Activated T-helper 1 cell treated with Interleukin-2 at 50 U/mL for 16 hours (primary cell): ENCODE measurements at regions not wholly inside any gene's neighbourhood (a gene's known extent, or its start where the extent isn't known, plus 50 kb on each side); places are given as distances from the start of the nearest gene placed in this dataset.

Experiments
- DNase-seq: peaks from one replicate; pipeline ENCODE4 v3.0.0-alpha.2; 2020; ENCODE audit warnings: low read depth

DNA sequence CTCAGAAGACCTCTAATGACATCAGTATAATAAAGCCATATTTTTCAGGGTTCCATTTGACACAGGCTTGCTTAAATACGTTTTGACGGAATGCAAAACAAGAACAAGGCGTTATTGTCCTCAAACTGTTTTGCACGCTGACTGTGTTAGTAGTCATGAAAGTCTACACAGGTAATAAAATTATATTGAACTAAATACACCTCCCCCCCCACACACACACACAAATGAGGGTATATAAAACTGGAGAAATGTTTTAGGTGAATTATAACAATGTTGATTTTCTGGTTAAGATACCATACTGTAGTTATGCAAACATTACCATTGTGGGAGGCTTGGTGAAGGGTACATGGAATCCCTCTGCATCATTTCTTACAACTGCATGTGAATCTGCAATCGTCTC, 257.1 kb upstream of the ARRDC4 start:
- no peak for DNase-seq

DNA sequence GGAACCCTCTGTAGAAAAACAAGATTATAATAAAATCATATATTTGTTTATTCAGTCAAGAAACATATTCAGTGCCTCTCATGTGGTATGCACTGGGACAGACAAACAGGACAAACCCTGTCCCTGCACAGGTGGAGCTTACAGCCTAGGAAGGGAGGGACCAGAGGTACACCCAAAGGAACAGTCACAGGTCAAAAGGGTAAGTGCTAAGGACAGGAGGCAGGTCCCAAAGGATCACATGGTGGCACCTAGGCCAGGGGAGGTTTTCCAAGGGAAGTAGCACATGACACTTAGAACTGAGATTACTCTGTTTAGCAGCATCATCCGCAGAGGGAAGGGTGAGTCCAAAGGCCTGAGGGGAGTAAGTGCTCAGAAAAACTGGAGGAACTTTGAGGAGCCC, 254.4 kb upstream of the ARRDC4 start:
- DNase-seq: no peak

DNA sequence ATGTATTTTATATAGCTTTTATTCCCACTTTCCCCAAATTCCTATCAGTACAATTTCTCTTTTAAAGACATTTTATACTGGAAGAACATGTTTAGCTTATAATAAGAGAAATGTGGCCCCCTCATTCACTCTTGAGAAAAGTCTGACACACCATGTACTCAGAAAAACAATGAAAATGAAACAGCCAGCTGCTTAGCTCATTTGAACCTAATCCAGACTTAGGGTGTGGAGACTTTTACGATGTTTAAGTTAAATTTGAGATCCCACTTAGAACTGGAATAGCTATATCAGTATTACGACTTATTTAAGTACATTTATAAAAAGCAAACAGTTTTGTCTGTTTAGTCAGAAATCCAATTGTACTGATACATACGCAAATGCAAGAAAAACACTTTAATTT, 252.3 kb upstream of the ARRDC4 start:
- DNase-seq: no peak

DNA sequence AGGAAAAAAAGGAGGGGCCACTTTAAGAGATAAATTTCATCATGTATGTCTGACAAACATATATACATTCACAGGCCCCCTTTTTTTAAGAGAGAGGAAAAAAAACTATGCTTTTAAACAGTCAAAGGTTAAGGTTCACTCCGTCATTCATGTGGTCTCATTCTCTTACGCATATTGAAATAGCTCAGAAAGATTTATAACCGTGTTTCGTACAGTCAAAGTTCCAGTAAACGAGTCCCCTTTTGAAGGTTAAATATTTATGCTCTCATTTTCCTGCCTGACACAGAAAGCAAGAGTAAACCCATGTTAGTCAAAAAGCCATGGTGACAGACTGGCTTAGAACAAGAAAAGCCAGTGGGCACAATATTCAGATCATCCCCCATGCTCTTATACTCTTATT, 248.0 kb upstream of the ARRDC4 start:
- no peak for DNase-seq

DNA sequence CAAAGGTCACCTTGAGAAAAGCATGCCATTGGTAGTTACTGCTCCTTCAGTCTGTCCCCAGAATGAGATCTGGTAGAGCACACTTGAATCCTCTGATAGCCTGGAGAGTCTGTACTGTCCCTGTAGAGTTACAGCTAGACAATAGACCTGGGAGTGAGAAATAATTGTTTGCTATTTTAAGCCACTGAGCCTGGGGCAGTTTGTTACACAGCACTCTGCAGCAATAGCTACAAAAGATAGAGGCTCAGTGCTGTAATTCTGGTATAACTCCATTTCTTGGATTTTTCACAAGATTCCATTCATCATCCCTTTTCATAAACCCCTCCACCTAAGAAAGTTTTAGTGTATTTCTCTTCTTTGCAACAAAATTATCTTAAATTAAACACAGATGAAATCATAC, 242.7 kb upstream of the ARRDC4 start:
- no peak for DNase-seq

DNA sequence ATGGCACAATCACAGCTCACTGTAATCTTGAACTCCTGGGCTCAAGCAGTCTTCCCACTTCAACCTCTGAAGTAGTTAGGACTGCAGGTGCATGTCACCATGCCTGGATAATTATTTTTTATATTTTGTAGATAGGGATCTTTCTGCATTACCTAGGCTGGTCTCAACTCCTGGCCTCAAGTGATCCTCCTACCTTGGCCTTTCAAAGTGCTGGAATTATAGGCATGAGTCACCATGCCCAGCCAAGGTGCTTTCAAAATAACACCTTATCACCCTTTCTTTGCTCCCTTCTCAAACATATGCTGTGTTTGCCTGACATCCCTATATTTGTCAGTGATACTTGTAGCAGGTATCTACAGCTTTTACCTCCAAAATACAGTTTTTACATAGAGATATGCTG, 242.0 kb upstream of the ARRDC4 start:
- DNase-seq: no peak

DNA sequence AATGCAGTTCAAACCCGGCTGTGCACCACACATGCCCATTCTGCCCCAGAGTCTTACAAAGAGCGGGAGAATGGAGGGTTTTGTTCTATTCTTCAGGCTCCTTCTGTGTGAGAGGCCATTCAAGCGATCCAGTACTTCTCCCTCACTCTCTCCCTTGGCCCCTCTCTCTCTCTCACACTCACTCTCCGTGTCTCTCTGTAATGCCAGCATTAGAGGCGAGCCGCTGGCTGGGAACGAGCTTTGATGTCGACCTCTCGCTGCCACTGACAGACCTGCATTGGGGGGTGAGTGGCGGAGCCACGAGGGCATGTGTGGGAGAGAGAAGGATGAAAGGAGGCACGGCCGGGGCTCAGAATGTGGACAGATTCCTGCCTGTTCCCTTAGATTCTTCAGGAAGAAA, 231.7 kb upstream of the ARRDC4 start:
- no peak for DNase-seq

DNA sequence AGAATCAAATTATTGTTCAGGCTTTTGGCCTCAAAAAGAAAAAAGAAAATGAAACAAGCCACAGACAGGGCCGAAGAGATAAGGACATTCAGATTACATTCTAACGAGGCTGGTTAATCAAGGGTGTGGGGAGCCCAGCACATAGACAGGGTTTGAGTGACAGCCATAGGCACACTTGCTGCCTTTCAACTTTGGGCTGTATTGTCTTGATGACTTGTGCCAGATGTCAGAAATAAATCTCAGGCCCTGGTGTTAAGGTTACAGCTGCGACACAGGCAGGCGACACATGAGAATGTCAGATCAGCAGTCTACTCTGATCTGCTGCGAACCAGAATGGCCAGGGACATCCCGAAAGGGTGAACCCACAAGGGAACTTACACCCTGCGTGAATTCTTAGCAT, 231.2 kb upstream of the ARRDC4 start:
- no peak for DNase-seq

DNA sequence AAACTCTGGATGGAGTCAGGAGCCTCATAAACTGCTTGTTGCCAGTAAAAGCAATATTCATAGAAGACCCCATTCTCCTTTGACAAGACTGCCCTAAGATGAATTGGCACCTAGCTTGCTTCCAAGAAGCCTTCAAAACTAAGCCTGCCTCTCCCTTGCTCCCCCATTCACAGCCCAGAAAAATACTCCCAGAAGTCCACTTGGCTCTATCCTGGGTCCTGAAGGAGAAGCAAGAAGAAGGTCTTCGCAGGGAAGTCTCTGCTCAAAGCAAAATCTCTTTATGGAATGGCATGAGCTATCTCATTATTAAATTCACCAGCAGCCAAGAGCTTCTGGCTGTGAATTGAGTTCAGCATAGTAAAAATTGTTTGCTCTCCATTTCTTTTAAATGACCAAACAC, 230.2 kb upstream of the ARRDC4 start:
- DNase-seq: no peak

DNA sequence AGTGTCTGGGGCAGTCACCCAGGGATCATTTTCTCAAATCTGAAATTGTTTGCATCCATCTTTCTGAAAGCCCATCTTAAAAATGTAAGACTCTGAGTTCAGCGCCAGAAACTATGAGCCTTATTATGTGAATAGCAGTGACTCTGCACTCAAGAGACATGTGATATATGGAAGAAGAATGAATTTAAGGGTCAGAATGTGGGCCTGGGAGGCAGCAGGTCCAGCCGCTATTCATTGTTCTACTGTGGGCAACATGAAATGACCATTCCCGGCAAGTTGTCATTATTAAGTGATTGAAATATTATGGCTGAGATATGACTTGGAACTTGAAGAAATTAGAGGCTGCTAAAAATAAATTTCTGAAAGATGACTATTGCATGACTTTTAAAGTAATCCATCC, 228.6 kb upstream of the ARRDC4 start:
- no peak for DNase-seq

DNA sequence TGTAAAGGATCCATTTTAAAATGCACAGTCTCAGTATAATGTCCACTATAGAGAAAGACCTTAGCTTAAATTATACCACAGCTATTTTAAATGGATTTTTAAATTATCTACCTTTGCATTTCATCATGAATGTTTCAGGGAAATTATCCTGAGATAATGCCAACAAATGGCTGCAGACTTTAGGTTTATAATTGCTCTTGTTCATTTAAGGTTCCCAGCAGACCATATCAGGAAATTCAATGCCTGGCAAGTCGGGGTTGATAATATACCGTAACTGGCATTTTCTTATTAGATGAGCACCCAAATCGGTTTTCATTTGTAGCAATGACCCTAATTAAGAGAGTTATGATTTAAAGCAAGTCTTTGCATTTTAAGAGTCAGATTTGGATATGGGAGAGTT, 227.1 kb upstream of the ARRDC4 start:
- no peak for DNase-seq

DNA sequence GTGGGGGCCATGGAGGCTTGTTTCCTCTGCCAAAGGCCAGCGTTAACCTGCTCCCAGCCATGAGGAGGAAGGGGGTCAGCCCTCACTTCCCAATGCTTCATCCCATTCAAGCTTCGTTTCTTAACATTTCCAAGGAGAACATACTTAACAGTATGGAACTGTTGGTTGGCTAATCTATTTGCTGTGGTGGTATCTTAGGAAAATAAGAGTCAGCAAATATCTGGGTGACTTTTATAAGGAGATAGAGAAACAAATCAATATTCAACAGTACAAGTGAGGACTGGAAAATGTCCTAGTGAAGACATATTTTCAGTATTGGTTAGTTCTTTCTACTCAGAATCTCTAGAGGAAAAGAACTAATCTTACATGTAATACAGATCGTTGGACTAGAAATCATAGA, 223.8 kb upstream of the ARRDC4 start:
- no peak for DNase-seq

DNA sequence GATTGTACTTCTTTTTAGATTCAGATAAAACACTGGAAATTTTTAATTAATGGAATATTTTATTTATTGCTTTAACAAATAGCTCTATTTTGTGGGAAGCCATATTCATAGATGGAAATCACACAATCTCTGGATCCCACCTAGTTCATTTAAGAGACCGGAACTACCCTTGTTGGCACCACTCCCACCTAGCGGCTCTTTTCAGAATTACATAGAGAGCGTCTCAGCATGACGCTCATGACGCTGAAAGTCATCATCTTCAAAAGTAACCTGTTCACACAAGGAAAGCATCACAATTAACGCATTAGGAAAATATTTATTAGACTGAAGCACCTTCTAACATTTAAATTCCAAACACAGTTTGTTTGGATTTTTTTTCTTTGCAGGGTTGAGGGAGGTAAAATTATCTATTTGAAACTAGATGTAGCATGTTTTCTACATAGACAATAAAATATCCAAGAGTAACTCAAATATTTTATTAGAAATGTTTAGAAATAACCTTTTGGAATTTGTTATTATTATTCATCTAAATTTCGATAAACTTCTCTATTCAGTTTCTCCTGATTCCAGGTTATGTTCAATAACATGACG, 214.9 kb upstream of the ARRDC4 start:
- DNase-seq: no peak

DNA sequence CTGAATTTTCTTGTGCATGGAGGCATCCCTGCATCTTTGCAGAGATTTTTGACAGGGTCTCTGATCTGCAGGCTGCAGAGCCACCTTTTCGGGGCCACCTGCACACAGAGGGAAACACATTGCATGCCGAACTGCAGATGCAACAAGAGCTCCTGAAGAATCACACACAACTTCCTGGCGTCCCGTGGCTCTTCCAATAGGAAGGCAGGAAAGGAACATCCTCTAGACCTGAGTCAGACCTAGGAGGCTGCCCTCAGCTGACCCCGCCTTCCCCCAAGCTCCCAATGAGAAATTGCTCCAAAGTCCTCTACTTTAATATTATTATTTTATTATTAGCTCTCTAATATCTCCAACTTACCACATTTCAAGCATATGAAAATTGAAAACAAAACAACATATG, 213.2 kb upstream of the ARRDC4 start:
- DNase-seq: no peak

DNA sequence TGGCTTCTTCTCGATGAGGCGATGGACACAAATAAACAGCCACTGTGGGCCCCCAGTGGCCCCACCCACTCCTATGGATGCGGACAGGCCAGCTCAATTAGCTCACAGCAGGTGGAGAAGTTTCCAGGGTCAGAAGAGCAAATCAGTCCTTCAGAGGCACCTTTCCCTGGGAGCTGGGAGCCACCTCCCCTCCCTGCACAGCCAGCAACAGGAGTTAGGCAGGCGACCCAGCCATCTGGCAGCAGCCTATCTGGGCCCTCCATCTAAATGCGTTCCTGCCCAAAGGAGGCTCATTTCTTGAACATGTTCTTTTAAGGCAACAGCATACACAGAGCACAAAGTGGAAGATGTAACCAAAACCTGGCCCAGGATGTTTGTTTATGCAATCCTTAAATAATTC, 211.9 kb upstream of the ARRDC4 start:
- DNase-seq: no peak

DNA sequence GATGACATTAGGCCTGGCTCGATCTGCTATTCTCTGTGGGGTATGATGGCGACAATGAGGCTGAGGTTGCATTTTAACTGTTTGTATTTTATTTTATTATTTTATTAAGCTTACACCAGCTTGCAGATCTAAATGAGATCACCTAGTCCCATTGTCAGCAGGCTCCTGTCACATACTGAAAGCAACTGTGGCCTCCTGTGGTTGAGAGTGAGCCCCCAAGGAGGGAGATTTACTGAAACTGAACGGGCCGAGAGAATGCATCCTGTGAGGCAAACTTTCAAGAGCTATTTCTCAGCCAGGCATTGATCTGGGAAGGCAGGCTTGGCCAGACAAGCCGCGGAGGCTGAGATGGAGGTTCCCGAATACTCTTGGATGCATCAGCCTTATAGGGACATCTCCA, 210.4 kb upstream of the ARRDC4 start:
- DNase-seq: no peak

DNA sequence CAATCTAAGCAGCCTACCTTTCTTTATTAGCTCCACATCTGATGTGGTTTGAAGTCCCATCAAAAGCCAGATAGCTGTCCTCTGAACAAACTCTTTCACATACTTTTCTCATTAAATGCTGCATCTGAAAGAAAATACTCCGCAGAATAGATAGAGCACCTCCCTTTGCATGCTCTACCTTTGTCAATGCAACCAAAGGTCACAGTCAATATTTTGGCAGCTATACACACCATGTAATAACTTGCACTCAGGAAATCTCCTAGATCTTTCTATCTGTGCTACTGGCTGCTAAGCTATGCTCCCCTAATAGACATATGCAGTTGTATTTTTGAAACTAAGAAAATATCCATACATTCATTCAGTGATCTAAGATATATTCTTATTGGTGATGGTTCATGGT, 204.8 kb upstream of the ARRDC4 start:
- DNase-seq: no peak

DNA sequence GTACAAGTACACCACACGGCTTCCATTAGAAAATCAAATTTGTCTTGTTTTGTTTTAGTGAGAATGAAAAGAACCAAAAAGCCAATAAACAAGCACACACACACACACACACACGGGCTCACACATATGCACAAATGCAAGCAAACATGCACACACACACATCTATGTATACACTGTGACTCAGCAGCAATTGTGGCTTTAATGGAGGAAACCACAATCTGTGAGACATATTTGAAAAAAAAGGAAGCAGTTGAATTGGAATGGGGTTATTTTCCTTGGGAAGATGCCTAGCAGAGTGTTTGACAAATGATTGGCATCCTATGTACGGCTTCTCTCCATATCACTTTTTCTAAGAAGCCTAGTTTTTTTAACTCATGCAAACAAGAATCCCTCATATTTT, 201.1 kb upstream of the ARRDC4 start:
- no peak for DNase-seq

DNA sequence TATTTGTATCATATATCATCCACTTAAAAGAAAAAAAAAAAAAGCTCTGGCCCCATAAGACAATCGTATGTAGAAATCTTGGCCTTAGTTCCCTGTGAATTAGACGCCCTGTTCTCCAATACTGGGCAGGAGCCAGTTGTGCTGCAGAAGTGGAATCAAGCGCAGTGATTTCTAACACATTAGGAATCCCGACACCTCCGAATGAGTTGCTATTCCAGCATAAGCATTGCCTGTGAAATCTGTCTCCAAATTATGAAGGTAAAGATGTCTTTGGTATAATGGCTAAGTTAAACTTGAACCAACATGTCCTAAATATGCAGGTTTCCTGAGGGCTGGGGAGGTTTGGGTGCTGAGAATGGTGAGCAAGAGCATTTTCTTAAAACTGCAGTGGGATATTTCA, 199.4 kb upstream of the ARRDC4 start:
- no peak for DNase-seq

DNA sequence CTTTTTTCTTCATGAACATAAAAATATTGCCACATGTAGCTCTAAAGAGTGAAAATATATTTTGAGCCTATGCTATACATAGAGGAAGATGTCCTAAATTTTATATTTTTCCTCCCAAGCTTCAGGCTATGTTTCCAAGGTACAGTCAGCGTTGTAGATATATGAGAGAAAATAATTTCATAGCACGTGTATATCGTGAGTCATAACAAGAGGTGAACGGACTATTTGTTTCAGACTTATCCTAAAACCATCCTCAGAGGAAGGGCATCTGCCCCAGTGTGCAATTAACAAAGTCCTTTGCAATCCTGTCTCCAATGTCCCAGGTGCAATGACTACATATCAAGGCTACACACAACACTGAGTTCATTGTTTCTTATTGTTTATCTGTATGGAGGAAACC, 177.3 kb upstream of the ARRDC4 start:
- DNase-seq: no peak

DNA sequence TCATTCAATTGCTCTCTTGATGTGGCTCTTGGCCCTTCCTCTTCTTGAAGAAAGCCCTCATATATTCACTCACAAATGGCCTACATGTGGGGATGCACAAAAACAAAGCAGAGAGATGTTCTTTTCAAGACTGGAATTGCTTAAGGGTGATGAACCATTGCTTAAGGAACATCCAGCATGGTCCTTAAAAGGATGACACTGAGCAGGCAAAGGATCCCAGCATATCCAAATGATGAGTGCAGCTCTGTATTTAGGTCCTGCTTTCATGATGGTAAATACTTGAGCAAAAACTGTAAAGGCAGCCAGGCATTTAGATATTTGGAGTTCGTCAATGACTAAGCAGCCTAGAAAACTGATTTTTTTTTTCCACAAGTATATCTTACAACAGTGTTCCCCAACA, 173.8 kb upstream of the ARRDC4 start:
- no peak for DNase-seq

DNA sequence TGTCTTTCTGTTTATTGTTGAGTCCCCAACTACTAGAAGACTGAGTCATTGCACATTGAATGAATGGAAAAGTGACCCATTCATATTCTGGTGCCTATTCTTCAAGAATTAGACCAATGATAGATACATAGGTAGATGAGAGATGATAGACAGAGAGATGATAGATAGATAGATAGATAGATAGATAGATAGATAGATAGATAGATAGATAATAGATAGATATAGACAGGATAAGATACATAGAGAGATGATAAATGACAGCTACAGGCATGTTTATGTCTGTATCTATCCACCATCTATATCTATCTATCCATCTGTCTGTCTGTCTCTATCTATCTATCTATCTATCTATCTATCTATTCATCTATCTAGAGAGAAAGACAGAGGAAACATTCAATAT, 170.3 kb upstream of the ARRDC4 start:
- no peak for DNase-seq

DNA sequence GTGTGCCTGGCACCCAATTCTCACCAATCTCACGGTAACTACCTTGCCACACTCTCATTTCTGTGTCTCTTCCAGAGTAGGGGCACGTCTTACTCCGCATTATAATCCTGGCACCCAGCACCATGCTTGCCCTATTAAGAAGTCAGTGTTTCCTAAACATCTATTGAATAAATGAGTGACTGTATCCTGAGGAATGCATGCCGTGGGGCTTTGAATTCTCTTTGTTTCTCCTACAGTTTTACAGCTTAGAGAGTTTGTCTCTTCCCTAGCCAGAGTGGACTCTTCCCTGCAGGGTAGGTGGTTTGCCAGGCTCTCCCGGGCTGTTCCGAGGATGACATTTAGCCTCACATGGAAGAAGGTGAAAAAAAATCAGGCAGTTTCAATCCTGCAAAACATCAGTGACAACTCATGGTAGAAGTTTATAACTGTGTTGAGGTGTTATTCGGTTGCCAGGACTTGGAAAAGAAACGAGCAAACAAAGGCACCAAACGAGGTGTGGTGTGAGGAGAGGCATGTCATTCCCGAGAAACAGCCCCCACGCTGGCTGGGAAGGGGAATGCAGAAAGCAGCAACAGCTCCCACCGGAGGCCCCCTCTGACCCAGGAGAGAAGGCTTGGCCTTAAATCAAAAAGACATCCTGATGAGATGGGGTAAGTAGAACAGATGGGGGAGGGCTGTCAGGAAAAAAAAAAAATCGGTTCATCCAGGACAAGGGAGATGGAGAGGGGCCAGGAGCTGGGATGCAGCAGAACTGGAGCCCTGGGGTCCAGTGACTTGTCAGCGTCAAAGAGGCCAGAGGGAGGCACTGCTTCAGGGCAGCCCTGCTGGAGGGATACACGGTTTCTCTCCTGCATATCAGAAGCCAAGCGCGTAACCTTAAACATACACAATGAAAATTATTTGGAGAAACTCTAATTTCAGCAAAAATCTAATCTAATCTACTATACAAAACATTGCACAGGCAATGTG, 168.4 kb upstream of the ARRDC4 start:
- DNase-seq: no peak

DNA sequence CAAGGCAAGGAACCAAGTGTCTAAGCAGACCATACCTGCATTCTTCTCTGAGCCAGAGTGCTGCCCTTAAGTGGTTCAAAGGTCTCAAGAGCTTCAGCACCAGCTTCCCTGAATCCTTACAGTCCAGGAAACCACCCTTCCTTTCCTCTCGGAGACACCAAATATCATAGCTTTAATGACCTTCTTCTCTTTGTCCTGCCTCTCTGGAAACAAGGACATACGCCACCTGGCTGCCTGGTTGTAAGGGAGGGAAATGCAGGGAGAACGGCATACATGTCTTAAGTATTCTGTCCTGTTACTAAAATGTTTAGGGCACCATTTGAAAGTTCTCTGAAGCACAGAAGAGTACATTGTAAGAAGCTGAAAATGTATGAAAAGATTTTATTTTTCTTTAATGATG, 155.6 kb upstream of the ARRDC4 start:
- DNase-seq: no peak
